ENCODE measurements at regions not wholly inside any gene's neighbourhood (a gene's known extent, or its start where the extent isn't known, plus 50 kb on each side); places are given as distances from the start of the nearest gene placed in this dataset.

GRCh38 chr2:59882822-59883221 lies 670.6 kb downstream of the BCL11A start:
- Histone ChIP-seq H3K79me2 (ENCODE audit: control insufficient read depth, insufficient read depth, low read length) (no peaks in the 10 kb centered on the region), H3K9ac (ENCODE audit: low read length) (no peak overlapping the region), H3K4me1 (ENCODE audit: control insufficient read depth in 2 of 2, insufficient read depth in 2 of 2, low read length in 2 of 2) (peaks cover 26 to 27% of the 10 kb centered on the region in 2 donors), H2AFZ (ENCODE audit: insufficient read depth, low read depth, low read length, poor library complexity, severe bottlenecking) (no peak overlapping the region), H3K4me3 (ENCODE audit: control extremely low read depth in 1 of 5, extremely low read depth in 1 of 5, insufficient read depth in 1 of 5, low read depth in 2 of 5, low read length in 4 of 5) (no peak overlapping the region), H3K36me3 (replicated peaks in 1 of 2; ENCODE audit: control extremely low read depth in 1 of 2, control insufficient read depth in 1 of 2, extremely low read depth in 1 of 2, insufficient read depth in 2 of 2, low read length in 1 of 2) (no peaks in the 10 kb centered on the region), H3K27ac (ENCODE audit: low read length in 2 of 2) (no peak overlapping the region), H4K20me1 (ENCODE audit: control insufficient read depth, insufficient read depth, low read length, poor library complexity, severe bottlenecking) (no peaks in the 10 kb centered on the region), H3K27me3 (replicated peaks in 1 of 4; ENCODE audit: control extremely low read depth in 1 of 4, control insufficient read depth in 3 of 4, insufficient read depth in 4 of 4, low read length in 3 of 4) (no peaks in the 10 kb centered on the region), H3K9me3 (ENCODE audit: control extremely low read depth in 1 of 3, control insufficient read depth in 2 of 3, insufficient read depth in 1 of 3, low read length in 2 of 3) (no peaks in the 10 kb centered on the region), H3K4me2 (replicated peaks; ENCODE audit: low read depth, low read length, poor library complexity, severe bottlenecking) (no peak overlapping the region)
- 100% methylated on average over 2 of the region's 2 CpGs for WGBS (ENCODE audit: insufficient coverage)
- intact Hi-C loops (cut with micrococcal nuclease), result no loop called here
- no peak for DNase-seq
- Mint-ChIP-seq H3K27ac (no peak overlapping the region), H3K27me3 (peaks cover 3% of the 10 kb centered on the region), H3K9me3 (ENCODE audit: insufficient read depth) (no peaks in the 10 kb centered on the region), H3K4me1 (peaks cover 23% of the 10 kb centered on the region), H3K4me3 (no peak overlapping the region)
- TF ChIP-seq EZH2 (IDR thresholded peaks at IDR 0.05; ENCODE audit: borderline replicate concordance, insufficient read depth, low read depth, low read length, poor library complexity, severe bottlenecking) (no peak), CTCF (IDR thresholded peaks at IDR 0.05) (no peak)
- POLR2A ChIA-PET, result no interaction called here
- CTCF ChIA-PET, result interaction anchor here (1.1 to 1.4 kb wide), 2 partner anchors 581 to 667 kb away, joined by 4 to 5 read pairs; no protein-coding TSS in a partner anchor
- ATAC-seq (ENCODE audit: low read depth), result no peak

GRCh38 chr2:59882279-59882678 lies 671.2 kb downstream of the BCL11A start:
- intact Hi-C loops (cut with micrococcal nuclease), result no loop called here
- Histone ChIP-seq H3K36me3 (replicated peaks in 1 of 2; ENCODE audit: control extremely low read depth in 1 of 2, control insufficient read depth in 1 of 2, extremely low read depth in 1 of 2, insufficient read depth in 2 of 2, low read length in 1 of 2) (no peaks in the 10 kb centered on the region), H3K4me2 (replicated peaks; ENCODE audit: low read depth, low read length, poor library complexity, severe bottlenecking) (no peak overlapping the region), H3K9me3 (ENCODE audit: control extremely low read depth in 1 of 3, control insufficient read depth in 2 of 3, insufficient read depth in 1 of 3, low read length in 2 of 3) (no peaks in the 10 kb centered on the region), H3K27ac (ENCODE audit: low read length in 2 of 2) (no peak overlapping the region), H4K20me1 (ENCODE audit: control insufficient read depth, insufficient read depth, low read length, poor library complexity, severe bottlenecking) (no peaks in the 10 kb centered on the region), H3K79me2 (ENCODE audit: control insufficient read depth, insufficient read depth, low read length) (no peaks in the 10 kb centered on the region), H3K4me3 (ENCODE audit: control extremely low read depth in 1 of 5, extremely low read depth in 1 of 5, insufficient read depth in 1 of 5, low read depth in 2 of 5, low read length in 4 of 5) (no peak overlapping the region), H3K27me3 (replicated peaks in 1 of 4; ENCODE audit: control extremely low read depth in 1 of 4, control insufficient read depth in 3 of 4, insufficient read depth in 4 of 4, low read length in 3 of 4) (no peaks in the 10 kb centered on the region), H3K4me1 (ENCODE audit: control insufficient read depth in 2 of 2, insufficient read depth in 2 of 2, low read length in 2 of 2) (peaks cover 20 to 21% of the 10 kb centered on the region in 2 donors), H2AFZ (ENCODE audit: insufficient read depth, low read depth, low read length, poor library complexity, severe bottlenecking) (no peak overlapping the region), H3K9ac (ENCODE audit: low read length) (no peak overlapping the region)
- Mint-ChIP-seq H3K9me3 (ENCODE audit: insufficient read depth) (no peaks in the 10 kb centered on the region), H3K4me1 (peaks cover 17% of the 10 kb centered on the region), H3K4me3 (no peak overlapping the region), H3K27ac (no peak overlapping the region), H3K27me3 (peaks cover 3% of the 10 kb centered on the region)
- POLR2A ChIA-PET, result no interaction called here
- ATAC-seq (ENCODE audit: low read depth), result no peak
- no peak for DNase-seq
- WGBS (ENCODE audit: insufficient coverage), result 100% methylated on average over 2 of the region's 3 CpGs
- TF ChIP-seq EZH2 (IDR thresholded peaks at IDR 0.05; ENCODE audit: borderline replicate concordance, insufficient read depth, low read depth, low read length, poor library complexity, severe bottlenecking) (no peak), CTCF (IDR thresholded peaks at IDR 0.05) (no peak)
- CTCF ChIA-PET, result interaction anchor here (1.1 kb wide), 1 partner anchor 580 kb away, joined by 4 read pairs; no protein-coding TSS in a partner anchor
